GM18951 (cell line): ENCODE measurements at regions not wholly inside any gene's neighbourhood (a gene's known extent, or its start where the extent isn't known, plus 50 kb on each side); places are given as distances from the start of the nearest gene placed in this dataset.

Experiments
- POLR2A ChIP-seq: IDR thresholded peaks from 4 replicates; pipeline ENCODE4 v1.6.1; 2011; ENCODE audit warnings: mild to moderate bottlenecking; ENCODE audit not compliant: insufficient read length, insufficient read depth; ENCODE audit errors: extremely low read depth
- in situ Hi-C: fragments of 300-500 bp; cut with MboI; formaldehyde crosslinking; loops from one replicate; pipeline ENCODE4 v1.12.0; 2022; ENCODE audit warnings: low sequenced_read_pairs, mixed read lengths, inconsistent platforms; ENCODE audit not compliant: unreplicated experiment

GRCh38 chr10:21161090-21161625, 264.0 kb upstream of the NEBL start:
- in situ Hi-C loops, result no loop called here
- TF ChIP-seq POLR2A, result no peak

- no peak for TF ChIP-seq POLR2A
- in situ Hi-C loops, result no loop called here
These were observed 263.0 kb upstream of the NEBL start for GRCh38 chr10:21160116-21160515.

GRCh38 chr10:21159669-21160068, 262.6 kb upstream of the NEBL start:
- no peak for TF ChIP-seq POLR2A
- in situ Hi-C loops, result no loop called here

GRCh38 chr10:21158301-21158700, 261.2 kb upstream of the NEBL start:
- TF ChIP-seq POLR2A, result no peak
- in situ Hi-C loops, result no loop called here

- in situ Hi-C loops, result no loop called here
- TF ChIP-seq POLR2A, result no peak
These were observed 260.6 kb upstream of the NEBL start for GRCh38 chr10:21157664-21158063.

GRCh38 chr10:21150166-21150565, 253.1 kb upstream of the NEBL start:
- TF ChIP-seq POLR2A, result no peak
- in situ Hi-C loops, result no loop called here

- no peak for TF ChIP-seq POLR2A
- in situ Hi-C loops, result no loop called here
These were observed 249.3 kb upstream of the NEBL start for GRCh38 chr10:21146436-21146789.

- TF ChIP-seq POLR2A, result no peak
- in situ Hi-C loops, result no loop called here
These were observed 248.8 kb upstream of the NEBL start for GRCh38 chr10:21145751-21146435.

GRCh38 chr10:21144047-21144446, 246.9 kb upstream of the NEBL start:
- TF ChIP-seq POLR2A, result no peak

GRCh38 chr10:21141946-21142492, 244.9 kb upstream of the NEBL start:
- TF ChIP-seq POLR2A, result no peak
- in situ Hi-C loops, result no loop called here

More at GRCh38 chr10:21144047-21144446, 246.9 kb upstream of the NEBL start:
- in situ Hi-C loops, result no loop called here

GRCh38 chr10:21138769-21139340, 241.7 kb upstream of the NEBL start:
- in situ Hi-C loops, result no loop called here
- TF ChIP-seq POLR2A, result no peak

- in situ Hi-C loops, result no loop called here
- TF ChIP-seq POLR2A, result no peak
These were observed 238.2 kb upstream of the NEBL start for GRCh38 chr10:21135023-21135931.

GRCh38 chr10:21134645-21135022, 237.5 kb upstream of the NEBL start:
- in situ Hi-C loops, result no loop called here
- no peak for TF ChIP-seq POLR2A

- in situ Hi-C loops, result no loop called here
- no peak for TF ChIP-seq POLR2A
These were observed 233.8 kb upstream of the NEBL start for GRCh38 chr10:21130683-21131442.
